ENCODE measurements at regions not wholly inside any gene's neighbourhood (a gene's known extent, or its start where the extent isn't known, plus 50 kb on each side); places are given as distances from the start of the nearest gene placed in this dataset.
A peak's percentile ranks its signal among the peaks of the same experiment; 100 is the strongest.

DNA sequence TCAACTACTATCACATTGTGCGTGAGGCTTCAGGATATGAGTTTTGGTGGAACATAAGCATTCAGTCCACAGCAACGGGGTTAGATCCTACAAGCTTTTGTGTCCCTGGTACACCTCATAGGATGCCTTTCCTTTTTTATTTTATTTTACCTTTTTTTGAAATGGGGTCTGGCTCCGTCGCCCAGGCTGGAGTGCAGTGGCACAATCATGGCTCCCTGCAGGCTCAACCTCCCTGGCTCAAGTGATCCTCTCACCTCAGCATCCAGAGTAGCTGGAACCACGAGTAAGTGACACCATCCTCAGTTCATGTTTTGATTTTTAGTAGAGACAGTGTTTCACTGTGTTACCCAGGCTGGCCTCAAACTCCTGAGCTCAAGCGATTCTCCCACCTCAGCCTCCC, 86.0 kb upstream of the RAI14 start:
- DNase-seq, result no peak

DNA sequence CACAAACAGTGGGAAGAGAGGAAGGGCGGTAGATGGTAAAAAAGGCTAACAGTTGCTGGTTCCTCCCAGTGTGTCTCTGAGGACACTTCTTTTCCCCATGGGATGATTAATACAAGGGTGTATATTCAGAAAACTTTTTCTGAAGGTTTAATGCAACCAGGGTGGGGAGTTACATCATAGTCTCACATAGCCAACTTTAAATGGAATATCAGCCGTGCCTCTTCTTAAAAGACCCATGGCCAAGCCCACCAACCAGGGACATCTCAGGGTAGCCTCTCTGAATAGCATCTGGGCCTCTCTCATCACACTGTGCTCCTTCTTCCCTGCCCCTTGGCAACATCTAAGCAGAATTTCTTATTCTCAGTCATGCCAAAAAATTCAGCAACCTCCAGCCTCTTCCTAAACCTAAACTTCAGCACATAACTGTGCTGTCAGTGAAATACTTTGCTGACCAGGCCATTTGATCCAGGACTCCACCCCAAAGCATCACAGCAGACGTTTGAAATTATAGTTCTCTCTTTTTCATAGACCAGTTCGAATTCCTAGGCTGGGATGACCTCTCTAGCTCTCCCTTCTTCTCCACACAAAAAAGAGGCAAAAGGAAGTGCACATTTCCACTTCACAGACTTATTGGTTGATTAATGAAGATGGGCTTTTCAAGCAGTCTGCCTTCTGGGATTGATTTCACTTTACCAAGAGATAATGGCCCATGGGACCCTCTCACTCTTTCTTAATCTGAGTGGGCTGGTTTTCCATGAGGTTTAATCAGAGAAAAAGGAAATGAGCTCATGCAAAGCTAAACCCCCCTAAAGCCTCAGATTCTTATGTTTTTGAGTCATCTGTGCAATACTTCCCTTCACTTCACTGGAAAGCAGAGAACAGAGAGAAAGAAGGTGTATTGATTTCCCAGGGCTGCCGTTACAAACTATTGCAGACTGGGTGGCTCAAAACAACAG, 85.1 kb upstream of the RAI14 start:
- peak; percentile 88 for DNase-seq

DNA sequence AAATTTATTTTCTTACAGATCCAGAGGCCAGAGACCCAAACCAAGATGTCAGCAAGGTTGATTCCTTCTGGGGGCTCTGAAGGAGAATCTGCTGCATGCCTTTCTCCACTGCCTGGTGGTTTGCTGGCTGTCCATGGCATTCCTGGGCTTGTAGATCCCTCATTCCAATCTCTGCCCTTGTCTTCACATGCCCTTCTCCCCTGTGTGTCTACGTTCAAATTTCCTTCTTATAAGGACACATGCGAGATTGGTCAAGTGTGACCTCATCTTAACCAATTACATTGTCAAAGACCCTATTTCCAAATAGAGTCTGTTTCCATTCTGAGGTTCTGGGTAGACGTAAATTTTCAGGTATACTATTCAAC, 84.5 kb upstream of the RAI14 start:
- DNase-seq, result peak; percentile 89

DNA sequence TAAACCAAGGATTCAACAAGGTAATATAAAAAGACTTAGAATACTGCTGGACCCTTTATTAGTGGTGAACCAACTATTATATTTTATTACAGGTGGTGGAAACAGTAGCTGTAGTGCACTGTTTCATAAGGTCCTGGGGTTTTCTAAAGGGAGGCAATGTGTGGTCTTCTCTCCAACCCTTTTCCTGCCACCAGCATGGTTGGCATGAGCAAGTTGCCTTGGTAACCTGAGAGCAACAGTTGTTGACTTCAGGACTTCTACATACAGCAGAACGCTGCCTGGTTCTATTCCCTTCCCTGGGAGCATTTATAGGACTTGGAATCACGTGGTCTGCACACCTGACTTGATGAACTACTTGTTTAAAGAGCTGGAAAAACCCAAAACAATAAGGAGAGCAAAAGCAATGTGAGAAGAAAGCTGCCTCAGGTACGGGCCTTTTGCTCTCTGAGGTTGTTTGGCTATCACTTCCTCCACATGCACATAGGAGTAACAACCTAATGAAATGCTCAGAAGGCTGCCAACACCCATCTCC, 81.1 kb upstream of the RAI14 start:
- DNase-seq, result no peak

DNA sequence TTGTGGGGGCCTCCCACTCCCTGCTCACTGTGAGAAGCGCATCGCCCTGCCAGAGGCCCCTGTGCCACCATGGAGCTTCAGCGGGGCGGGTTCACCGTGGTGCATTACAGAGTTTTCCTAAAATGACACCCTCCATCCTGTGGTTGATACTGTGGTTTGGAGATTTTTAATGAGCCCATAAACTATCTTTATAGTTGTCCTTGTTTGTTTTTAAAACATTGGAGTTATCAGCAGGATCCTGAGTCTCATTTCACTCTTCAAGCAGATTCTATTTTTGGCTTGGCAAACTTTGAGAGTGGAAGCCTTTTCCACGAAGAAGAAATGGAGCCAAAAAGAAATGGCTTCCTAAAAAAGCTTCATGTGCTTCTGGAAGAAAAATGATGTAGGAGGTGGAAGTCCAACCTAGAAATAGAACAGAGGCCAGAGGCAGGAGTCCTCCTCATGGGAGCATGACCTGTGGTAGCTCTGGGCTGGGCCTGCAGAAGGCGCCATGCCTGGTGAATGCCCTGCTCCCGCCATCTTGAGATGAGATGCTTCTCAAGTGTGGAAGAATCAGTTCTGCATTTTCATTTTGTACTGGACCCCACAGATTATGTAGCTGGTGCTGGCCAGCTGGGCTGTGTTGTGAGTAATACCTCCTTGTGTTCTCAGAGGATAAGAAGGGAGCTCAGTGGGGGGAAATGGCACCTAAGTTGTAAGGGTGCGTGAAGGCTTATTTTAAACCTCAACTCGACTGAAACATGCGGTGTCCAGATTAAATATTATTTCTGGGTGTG, 79.0 kb upstream of the RAI14 start:
- DNase-seq, result peak; percentile 26

DNA sequence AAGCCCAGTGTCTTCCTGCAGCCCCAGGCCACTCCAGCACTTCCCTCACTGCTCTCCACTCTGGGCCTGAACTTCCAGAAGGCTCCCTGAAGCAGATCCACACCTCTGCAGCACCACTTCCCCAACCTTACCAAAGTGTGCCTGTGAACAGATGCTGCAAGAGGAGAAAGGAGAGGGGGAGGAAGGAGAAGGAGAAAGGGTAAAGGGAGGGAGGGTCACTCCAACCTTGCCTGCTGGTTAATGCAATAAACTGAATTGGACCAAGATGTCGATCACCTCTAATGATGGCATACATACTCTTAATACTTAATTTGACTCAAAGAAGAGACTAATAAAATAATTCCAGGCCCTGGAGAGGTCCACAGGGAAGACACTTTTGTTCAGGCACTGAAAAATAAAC, 77.2 kb upstream of the RAI14 start:
- DNase-seq, result no peak

DNA sequence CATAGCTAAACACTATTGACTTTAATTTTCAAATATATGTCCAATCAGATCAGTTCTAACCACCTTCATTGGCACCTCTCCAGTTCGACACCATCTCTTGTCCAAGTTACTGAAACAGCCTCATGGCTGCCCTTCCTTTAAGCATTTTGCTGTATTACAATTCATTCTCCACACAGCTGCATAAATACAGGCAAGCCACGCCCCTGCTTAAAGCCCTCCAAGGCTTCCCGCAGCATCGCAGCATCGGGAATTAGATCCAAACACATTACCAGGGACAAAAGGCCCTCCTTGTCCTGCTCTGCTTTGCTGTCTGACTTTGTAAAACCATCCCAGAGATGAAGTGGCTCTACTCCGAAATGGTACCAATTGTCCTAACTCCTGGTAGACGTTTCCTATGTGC, 75.1 kb upstream of the RAI14 start:
- no peak for DNase-seq

DNA sequence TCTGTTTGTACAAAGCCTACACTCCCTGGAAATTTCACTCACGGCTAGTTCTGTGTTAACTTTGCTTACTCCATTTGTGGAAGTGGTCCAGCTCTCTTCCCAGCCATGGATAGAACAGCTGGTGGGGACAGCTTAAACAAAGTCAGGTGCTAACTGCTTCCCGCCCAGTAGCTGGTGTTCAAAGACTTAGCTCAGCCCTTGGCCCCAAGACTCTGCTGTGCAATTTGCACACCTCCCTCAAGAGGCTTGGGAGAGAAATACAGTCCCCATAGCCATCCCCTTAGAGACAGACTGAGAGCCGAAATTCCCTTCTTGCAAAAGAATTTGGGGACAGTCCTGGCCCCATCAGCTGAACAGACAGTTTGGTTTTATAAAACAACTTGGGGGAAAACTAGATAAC, 73.8 kb upstream of the RAI14 start:
- DNase-seq, result no peak

DNA sequence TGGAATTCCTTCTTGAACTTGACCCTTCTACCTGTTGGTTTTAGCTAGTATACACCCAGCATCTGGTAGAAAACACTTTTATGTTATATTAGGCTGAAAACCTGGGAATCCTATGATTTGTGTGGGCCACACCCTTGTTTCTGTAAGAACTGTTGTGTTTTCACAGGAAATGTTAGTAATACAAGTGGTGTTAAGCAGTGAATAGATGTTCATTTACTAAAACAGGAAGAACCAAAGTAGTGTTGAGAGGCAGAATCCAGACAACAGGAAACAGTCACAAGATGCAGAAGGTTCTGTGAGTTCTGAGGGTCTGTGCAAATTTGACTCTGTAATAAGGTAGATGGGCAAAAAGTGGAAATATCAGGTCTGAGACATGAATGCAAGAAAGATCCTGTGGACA, 73.0 kb upstream of the RAI14 start:
- no peak for DNase-seq

DNA sequence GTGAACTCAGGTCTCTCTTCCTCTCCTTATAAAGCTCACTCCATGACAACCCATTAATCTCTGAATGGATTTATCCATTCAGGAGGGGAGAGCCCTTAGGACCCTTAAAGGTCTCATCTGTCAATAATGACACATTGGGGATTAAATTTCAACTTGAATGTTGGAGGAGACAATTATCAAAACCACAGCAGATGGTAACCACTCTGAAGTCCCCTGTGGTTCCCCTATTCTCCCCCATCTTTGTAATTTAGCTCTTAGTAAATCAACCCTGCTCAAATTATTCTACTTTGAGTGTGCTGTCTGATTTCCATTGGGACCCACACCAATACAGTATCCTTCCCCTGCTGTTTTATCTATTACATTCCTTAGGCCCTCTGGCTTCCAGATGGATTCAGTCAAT, 72.0 kb upstream of the RAI14 start:
- DNase-seq, result no peak

DNA sequence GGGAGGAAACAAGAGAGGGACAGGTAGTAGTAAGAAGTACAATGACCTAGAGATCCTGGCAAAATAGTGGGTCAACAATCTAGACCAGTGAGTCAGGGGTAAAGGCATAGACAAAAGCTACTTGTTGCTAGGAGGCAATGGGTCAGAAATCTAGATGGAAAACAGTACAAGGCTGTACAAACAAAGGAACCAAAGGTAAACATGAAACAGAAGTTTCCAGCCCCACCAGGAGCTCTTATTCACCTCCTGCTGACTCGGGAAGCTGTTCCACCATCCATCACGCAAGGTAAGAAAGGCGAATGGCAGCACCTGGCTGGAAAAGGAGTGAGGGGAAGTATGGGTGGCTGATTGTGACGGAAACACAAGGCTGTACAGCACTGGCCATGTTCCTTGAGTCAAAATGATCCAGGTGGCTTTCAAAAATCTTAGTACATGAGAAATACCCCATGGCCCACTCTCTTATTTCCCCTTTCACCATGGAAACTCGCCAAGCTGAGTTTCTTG, 70.5 kb upstream of the RAI14 start:
- peak; percentile 32 for DNase-seq

DNA sequence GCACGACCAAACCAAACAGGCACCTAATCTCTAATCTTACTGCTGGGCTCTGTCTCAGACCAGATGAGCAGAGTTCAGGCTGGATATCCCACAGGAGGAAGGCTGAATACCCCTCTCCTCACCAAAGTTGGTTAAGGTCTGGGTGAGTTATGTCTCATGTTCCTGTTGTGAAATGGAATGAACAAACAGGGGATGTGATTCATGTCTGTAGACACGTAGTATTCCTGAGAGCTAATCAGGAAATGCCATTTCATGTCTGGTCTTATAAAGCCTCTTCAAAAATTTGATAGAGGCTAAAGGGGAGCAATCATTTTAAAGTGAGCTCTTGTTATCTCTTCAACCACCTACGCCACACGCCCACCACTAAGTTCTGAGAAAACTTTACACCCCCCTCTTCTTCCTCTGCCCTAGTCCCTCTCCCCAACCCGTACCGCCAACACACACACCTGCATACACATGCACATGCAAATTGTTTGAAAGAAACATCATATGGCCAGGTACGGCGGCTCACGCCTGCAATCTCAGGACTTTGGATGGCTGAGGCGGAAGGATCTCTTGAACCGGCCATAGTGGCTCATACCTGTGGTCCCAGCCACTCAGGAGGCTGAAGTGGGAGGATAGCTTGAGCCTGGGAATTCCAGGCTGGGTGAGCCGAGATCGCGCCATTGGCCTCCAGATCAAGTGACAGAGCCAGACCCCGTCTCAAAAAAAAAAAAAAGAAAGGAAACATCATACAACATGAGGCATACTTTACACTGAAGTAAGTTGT, 69.8 kb upstream of the RAI14 start:
- peak; percentile 93 for DNase-seq

DNA sequence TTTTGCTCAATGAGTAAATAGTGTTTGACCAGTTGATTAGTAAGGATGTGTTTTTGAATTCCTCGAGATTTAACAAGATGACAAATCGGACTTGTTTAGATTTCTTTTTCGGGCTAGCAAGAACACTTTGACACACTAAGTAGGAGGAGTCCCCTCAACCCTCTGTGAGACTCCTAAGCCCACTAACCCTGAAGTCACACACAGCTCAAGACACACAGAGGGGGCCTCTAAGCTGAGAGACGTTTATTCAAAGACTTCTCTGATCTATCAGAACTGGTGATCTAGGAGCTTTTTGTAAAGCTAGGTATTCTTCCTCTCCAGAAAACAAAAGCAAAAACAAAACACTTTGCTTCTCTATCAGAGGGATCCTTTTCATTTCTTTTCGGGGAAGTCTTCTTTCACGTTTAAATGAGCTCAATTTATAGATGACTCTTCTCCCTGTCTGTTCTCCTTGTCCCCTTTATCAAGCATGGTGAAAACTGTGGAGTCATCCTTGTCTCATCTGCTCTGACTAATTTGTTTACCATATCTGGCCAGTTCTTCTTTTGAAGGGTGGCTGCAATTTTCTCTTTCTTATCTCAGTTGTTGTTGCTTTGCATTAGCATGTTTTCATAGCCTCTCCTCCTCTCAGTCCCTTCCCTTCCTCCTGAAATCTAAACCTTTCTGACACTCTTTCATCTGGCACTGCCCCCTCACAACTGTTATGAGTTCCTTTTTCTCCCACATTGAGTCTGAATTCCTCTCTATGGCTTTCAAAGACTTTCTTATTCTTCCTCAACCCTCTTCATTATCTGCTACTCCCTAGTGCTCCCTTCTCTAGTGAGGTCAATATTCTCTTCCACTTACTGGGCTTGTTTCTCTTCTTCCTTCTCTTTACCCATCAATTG, 68.5 kb upstream of the RAI14 start:
- peak; percentile 82 for DNase-seq

DNA sequence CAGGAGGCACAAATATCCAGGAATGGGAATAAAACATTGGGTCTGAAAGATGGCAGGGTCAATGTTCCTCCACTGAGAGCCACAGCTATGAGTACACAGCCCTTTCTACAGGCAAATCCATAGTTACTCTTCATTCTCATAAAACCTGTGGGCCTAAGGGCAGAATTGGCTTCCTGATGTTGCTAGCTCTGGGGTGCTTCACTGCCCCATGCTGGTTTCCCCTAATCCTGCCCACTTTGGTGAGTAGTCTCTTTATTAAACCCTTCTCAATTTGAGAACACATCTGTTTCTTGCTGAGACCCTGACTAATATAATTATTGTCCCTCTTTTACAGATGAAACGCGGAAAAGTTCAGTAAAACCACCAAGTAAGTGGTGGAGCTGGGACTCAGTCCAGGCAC, 66.3 kb upstream of the RAI14 start:
- DNase-seq, result no peak

DNA sequence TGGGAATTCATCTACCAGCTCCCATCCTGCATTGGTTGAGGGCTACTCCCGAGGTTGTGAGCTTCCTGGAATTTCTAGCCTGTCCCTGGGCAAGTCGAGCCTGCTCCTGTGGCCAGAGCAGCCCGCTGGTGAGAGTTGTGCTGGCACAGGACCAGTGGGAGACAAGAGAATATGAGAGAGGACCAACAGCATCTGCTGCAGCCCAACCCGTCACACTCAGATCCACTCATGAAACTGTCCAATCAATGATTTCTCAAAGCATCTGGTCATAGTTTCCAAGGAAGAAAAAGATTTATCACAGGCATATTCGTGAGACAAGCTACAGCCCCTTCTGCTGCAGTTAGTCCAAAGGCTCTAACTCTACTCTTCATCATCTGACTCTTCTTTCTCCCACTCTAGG, 64.4 kb upstream of the RAI14 start:
- no peak for DNase-seq

DNA sequence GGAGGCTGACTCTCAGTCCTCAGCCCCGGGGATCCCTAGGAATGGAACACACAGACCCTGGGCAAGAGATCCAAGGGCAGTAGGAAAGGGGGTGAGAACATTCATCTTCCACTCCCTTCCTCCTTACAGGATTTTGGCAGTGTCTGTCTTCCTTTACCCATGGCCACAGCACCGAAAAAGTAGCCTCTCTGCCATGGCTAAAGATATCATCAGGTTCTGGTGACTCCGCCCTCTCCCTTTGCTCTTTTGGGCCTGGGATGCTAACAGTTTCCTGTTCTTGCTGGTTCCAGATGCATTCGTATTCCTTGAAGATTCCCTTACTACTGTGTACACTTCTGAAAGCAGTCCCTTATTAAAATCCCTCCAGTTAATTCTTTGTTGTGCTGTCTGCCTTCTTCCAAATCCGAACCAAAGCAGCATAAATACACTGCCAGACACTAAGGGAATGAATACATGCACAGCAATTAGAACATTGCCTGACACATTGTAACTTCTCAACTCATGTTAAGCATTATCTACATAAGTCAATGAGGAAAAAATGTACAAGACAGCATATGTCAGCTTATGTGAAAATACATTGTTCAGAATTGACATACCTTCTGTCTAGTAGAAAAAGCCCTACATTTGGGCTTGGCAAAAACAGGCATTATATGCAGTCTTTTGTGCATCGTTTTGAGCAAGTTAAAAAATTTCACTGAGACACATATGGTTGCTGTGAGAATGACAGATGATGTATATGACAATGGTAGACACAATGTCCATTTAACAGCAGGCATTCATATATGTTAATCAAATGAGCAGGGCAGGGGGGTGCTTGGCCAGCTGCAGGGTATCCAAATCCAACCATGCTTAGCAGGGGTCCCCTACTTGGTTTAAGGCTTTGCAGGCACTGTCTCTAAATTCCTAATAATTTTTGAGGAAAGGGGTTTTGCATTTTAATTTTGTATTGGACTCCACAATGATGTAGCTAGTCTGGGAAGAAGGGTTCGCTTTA, 58.8 kb upstream of the RAI14 start:
- DNase-seq, result peak; percentile 32

DNA sequence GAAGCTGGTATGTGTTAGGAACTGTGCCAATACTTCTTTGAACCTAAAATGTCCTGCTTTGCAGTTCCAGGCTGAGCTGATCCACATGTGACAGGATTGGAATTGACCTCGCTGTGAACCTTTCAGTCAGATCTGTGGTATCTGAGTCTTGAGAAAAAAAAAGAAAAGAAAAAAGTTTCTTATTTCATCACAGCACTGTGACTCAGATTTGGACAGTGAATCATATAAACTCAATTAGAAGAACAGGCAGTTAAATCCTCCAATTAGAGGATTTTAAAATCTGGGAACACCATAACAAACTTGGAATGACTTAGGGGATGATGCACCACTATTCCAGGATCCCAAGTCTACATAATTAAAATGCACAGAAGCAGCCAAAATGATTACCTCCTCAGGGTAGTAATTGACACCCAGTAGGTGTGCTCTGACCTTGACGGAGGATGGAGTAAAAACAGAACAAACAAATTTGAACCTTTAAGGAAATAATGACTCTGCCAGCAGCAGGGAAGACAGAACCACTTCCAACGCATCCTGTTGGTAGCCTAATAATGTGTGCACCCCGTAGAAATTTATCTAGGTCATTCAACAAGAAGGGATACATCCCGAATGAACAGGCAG, 57.8 kb upstream of the RAI14 start:
- peak; percentile 95 for DNase-seq

DNA sequence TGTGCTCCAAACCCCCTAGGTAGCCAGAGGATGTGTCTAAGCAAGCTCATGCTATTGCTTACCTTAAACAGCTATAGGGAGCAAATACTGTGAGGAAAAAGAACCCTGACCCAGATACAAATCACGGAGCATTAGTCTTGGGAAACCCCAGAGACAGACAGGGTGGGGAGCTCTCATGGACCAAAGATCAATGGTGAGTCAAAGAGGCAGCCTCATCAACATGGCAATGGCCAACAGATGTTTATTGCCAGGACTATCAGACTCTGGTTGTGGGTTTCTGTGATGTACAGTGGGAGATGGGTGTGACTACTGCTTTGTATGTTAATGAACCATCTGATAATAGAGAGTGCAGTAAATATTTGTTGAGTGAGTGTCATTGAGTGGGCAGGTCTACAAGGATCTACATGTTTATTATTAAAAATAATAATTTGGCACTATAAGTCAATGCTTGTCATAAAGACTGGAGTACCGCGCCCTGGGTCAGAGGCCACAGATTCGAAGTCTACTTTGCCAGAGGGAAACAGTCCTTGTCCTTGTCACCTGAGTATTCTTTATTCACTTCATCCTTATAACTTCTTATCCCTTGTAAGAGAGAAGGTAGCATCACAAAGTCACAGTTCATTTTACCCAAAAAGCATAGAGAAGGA, 56.5 kb upstream of the RAI14 start:
- DNase-seq, result peak; percentile 20

DNA sequence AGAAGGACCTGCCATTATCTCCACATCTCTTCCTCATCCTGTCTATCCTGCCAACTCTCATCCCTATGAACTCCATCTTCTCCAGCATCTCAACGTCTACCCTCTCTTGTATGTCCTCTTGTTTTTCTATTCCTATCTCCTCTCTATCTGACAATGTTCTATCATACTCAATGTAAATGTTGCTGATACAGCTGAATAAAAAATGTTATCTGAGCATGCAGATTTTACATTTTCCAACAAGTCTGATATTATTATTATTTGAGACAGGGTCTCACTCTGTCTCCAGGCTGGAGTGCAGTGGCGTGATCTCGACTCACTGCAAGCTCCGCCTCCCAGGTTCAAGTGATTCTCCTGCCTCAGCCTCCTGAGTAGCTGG, 56.0 kb upstream of the RAI14 start:
- no peak for DNase-seq

DNA sequence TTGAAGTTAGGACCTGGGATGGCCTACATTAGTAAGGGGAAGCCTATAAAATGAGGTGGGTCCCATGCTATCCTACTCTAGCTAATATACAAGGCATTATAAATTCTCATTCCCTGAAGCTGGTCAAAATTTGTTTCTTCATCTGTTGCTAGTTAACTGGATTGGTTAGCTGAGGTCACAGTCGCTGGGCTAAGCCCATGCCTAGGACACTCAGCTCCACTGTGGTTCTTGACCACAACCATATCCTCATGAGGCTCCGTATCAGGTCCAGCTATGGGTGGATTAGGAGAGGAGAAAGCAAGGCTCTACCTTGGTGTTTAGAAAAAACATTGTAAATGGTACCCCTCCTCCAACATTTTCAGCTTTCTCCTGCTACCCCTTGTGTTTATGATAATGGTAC, 52.8 kb upstream of the RAI14 start:
- DNase-seq, result no peak

Data from EL (cell line).